H9 (cell line): ENCODE measurements at regions not wholly inside any gene's neighbourhood (a gene's known extent, or its start where the extent isn't known, plus 50 kb on each side); places are given as distances from the start of the nearest gene placed in this dataset.

Experiments used
- DNase-seq: peaks from one replicate; pipeline ENCODE4 v3.0.0-alpha.2; 2017
- H2AFZ ChIP-seq: one replicate; pipeline ENCODE4 v1.6.1; 2013; ENCODE audit warnings: mild to moderate bottlenecking, low read length, control low read depth, moderate library complexity
- H2AK5ac ChIP-seq: 2 replicates; pipeline ENCODE4 v1.6.1; 2013; ENCODE audit warnings: low read length, control low read depth, mixed read lengths; ENCODE audit not compliant: insufficient read length
- H2BK120ac ChIP-seq: one replicate; pipeline ENCODE4 v1.6.1; 2013; ENCODE audit warnings: low read depth, mild to moderate bottlenecking, low read length, control low read depth, inconsistent platforms; ENCODE audit not compliant: poor library complexity, severe bottlenecking
- H2BK12ac ChIP-seq: 2 replicates; pipeline ENCODE4 v1.6.1; 2013; ENCODE audit warnings: low read length, control low read depth, mixed read lengths, low read depth; ENCODE audit not compliant: insufficient read length
- H2BK15ac ChIP-seq: 2 replicates; pipeline ENCODE4 v1.6.1; 2013; ENCODE audit warnings: low read depth, low read length, control low read depth
- H2BK20ac ChIP-seq: one replicate; pipeline ENCODE4 v1.6.1; 2013; ENCODE audit warnings: low read depth, mild to moderate bottlenecking, low read length, control low read depth, inconsistent platforms; ENCODE audit not compliant: poor library complexity, severe bottlenecking
- H2BK5ac ChIP-seq: 2 replicates; pipeline ENCODE4 v1.6.1; 2013; ENCODE audit warnings: low read length, control low read depth, mixed read lengths; ENCODE audit not compliant: insufficient read length
- H3K14ac ChIP-seq: 2 replicates; pipeline ENCODE4 v1.6.1; 2013; ENCODE audit warnings: low read length, control low read depth; ENCODE audit not compliant: insufficient read depth
- H3K18ac ChIP-seq: 2 replicates; pipeline ENCODE4 v1.6.1; 2013; ENCODE audit warnings: low read depth, mild to moderate bottlenecking, mixed read lengths, low read length, control low read depth; ENCODE audit not compliant: insufficient read length
- H3K23ac ChIP-seq: 2 replicates; pipeline ENCODE4 v1.6.1; 2013; ENCODE audit warnings: low read length, control low read depth, mixed read lengths, low read depth; ENCODE audit not compliant: insufficient read length
- H3K23me2 ChIP-seq: 2 replicates; pipeline ENCODE4 v1.6.1; 2013; ENCODE audit warnings: low read depth, mild to moderate bottlenecking, mixed read lengths, low read length, control low read depth; ENCODE audit not compliant: insufficient read length, poor library complexity, severe bottlenecking
- H3K27ac ChIP-seq: 2 replicates; pipeline ENCODE4 v1.5.1; 2013; ENCODE audit warnings: low read length, control low read depth, mixed read lengths, low read depth; ENCODE audit not compliant: insufficient read length
- H3K27me3 ChIP-seq: 2 replicates; pipeline ENCODE4 v1.6.1; 2013; ENCODE audit warnings: low read length, control low read depth, inconsistent platforms; ENCODE audit not compliant: insufficient read depth
- H3K4ac ChIP-seq: 2 replicates; pipeline ENCODE4 v1.6.1; 2013; ENCODE audit warnings: low read depth, mild to moderate bottlenecking, control low read depth, inconsistent platforms, low read length, moderate library complexity
- H3K4me1 ChIP-seq: 2 replicates; pipeline ENCODE4 v1.6.1; 2013; ENCODE audit warnings: low read length, control low read depth, inconsistent platforms; ENCODE audit not compliant: insufficient read depth
- H3K4me2 ChIP-seq: 2 replicates; pipeline ENCODE4 v1.6.1; 2013; ENCODE audit warnings: low read length, control low read depth, mixed read lengths; ENCODE audit not compliant: insufficient read length, insufficient read depth
- H3K56ac ChIP-seq: 2 replicates; pipeline ENCODE4 v1.6.1; 2013; ENCODE audit warnings: low read depth, mild to moderate bottlenecking, mixed read lengths, low read length, control low read depth; ENCODE audit not compliant: insufficient read length
- H3K79me1 ChIP-seq: 2 replicates; pipeline ENCODE4 v1.6.1; 2013; ENCODE audit warnings: low read depth, mild to moderate bottlenecking, moderate library complexity, low read length, control low read depth, inconsistent platforms; ENCODE audit not compliant: insufficient read depth, poor library complexity, severe bottlenecking
- H3K79me2 ChIP-seq: 2 replicates; pipeline ENCODE4 v1.6.1; 2013; ENCODE audit warnings: low read length, control low read depth, inconsistent platforms; ENCODE audit not compliant: insufficient read depth
- H3K9ac ChIP-seq: 2 replicates; pipeline ENCODE4 v1.6.1; 2013; ENCODE audit warnings: low read length, control low read depth, mixed read lengths; ENCODE audit not compliant: insufficient read length; ENCODE audit errors: extremely low read depth
- H3K9me3 ChIP-seq: one replicate; pipeline ENCODE4 v1.6.1; 2013; ENCODE audit warnings: low read depth, low read length, inconsistent platforms; ENCODE audit not compliant: control insufficient read depth
- H3T11ph ChIP-seq: one replicate; pipeline ENCODE4 v1.6.1; 2013; ENCODE audit warnings: mild to moderate bottlenecking, low read length, control low read depth, inconsistent platforms
- H4K20me1 ChIP-seq: one replicate; pipeline ENCODE4 v1.6.1; 2013; ENCODE audit not compliant: control insufficient read depth, insufficient read length, insufficient read depth
- H4K5ac ChIP-seq: 2 replicates; pipeline ENCODE4 v1.6.1; 2013; ENCODE audit warnings: low read depth, mild to moderate bottlenecking, mixed read lengths, low read length, control low read depth; ENCODE audit not compliant: insufficient read length
- H4K8ac ChIP-seq: replicated peaks from 2 replicates; pipeline ENCODE4 v1.6.1; 2013; ENCODE audit warnings: low read length, control low read depth, mixed read lengths, low read depth; ENCODE audit not compliant: insufficient read length
- H4K91ac ChIP-seq: 2 replicates; pipeline ENCODE4 v1.6.1; 2013; ENCODE audit warnings: low read depth, mild to moderate bottlenecking, moderate library complexity, mixed read lengths, low read length, control low read depth; ENCODE audit not compliant: insufficient read length
- H3K27ac Mint-ChIP-seq, 3 experiments: 2 replicates in 2 of 3; 3 replicates in 1 of 3; pipeline ENCODE4 v1.8.0; 2020 to 2021; ENCODE audit warnings: mixed read lengths in 3 of 3, mild to moderate bottlenecking in 1 of 3, moderate library complexity in 1 of 3
- H3K27me3 Mint-ChIP-seq: 2 replicates; pipeline ENCODE4 v1.8.0; 2021; ENCODE audit warnings: low read depth, mild to moderate bottlenecking, moderate library complexity, mixed read lengths
- H3K36me3 Mint-ChIP-seq, 3 experiments: 2 replicates in 2 of 3; 3 replicates in 1 of 3; pipeline ENCODE4 v1.8.0; 2020 to 2021; ENCODE audit warnings: low read depth in 3 of 3, mixed read lengths in 3 of 3; ENCODE audit not compliant: insufficient read depth in 1 of 3
- H3K4me1 Mint-ChIP-seq, 2 experiments: 2 replicates each; pipeline ENCODE4 v1.8.0; 2020; ENCODE audit warnings: mixed read lengths in 2 of 2
- H3K4me3 Mint-ChIP-seq, 2 experiments: 2 replicates in 1 of 2; 3 replicates in 1 of 2; pipeline ENCODE4 v1.8.0; 2020 to 2021; ENCODE audit warnings: mild to moderate bottlenecking in 2 of 2, mixed read lengths in 2 of 2, moderate library complexity in 1 of 2
- H3K9me3 Mint-ChIP-seq, 2 experiments: 2 replicates in 1 of 2; 3 replicates in 1 of 2; pipeline ENCODE4 v1.8.0; 2020; ENCODE audit warnings: mild to moderate bottlenecking in 2 of 2, mixed read lengths in 2 of 2, moderate library complexity in 1 of 2
- TF ChIP-seq, protein P1 (sequence below): fragments of 200-600 bp; sonication (generic); conservative IDR thresholded peaks from 3 replicates; pipeline ENCODE4 v1.8.0; 2021; ENCODE audit warnings: antibody characterized with exemption, mild to moderate bottlenecking

DNA sequence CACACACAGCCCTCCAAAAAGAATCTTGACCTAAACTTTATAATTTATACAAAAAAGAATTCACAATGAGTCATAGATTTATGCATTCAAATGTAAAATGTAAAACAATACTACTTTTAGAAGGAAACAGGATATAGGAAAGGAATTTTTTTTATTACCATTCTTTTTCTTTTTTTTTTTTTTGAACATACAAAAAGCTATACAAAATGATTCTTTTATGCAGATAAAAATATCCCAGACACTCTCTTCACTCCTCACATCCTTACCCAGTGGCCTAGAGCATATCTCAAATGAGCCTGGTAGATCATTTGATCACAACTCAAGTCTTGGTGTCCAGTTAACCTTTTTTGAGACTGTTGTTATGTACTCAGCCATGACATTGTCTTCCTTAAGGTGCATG lies 307.3 kb upstream of the KLF3 start:
- H3K4me1 Mint-ChIP-seq = no peaks in the 10 kb centered on the region
- Histone ChIP-seq H3K23me2 (no peaks in the 10 kb centered on the region), H3T11ph (no peak overlapping the region), H3K4ac (no peak overlapping the region), H3K79me2 (no peaks in the 10 kb centered on the region), H2BK120ac (no peak overlapping the region), H3K9me3 (no peaks in the 10 kb centered on the region), H3K23ac (no peak overlapping the region), H3K27ac (no peak overlapping the region), H4K8ac (no peak overlapping the region), H2BK20ac (no peak overlapping the region), H2BK15ac (no peak overlapping the region), H3K79me1 (no peaks in the 10 kb centered on the region), H4K5ac (no peak overlapping the region), H2BK5ac (no peak overlapping the region), H4K91ac (no peak overlapping the region), H4K20me1 (no peaks in the 10 kb centered on the region), H3K27me3 (no peaks in the 10 kb centered on the region), H3K4me1 (no peaks in the 10 kb centered on the region), H2BK12ac (no peak overlapping the region), H3K18ac (no peak overlapping the region), H3K9ac (no peak overlapping the region), H3K4me2 (no peak overlapping the region), H3K56ac (no peak overlapping the region), H2AK5ac (no peak overlapping the region), H2AFZ (no peak overlapping the region), H3K14ac (no peak overlapping the region)
- no peaks in the 10 kb centered on the region; a peak in 1 of 7 replicates for H3K36me3 Mint-ChIP-seq
- TF ChIP-seq, protein P1, sequence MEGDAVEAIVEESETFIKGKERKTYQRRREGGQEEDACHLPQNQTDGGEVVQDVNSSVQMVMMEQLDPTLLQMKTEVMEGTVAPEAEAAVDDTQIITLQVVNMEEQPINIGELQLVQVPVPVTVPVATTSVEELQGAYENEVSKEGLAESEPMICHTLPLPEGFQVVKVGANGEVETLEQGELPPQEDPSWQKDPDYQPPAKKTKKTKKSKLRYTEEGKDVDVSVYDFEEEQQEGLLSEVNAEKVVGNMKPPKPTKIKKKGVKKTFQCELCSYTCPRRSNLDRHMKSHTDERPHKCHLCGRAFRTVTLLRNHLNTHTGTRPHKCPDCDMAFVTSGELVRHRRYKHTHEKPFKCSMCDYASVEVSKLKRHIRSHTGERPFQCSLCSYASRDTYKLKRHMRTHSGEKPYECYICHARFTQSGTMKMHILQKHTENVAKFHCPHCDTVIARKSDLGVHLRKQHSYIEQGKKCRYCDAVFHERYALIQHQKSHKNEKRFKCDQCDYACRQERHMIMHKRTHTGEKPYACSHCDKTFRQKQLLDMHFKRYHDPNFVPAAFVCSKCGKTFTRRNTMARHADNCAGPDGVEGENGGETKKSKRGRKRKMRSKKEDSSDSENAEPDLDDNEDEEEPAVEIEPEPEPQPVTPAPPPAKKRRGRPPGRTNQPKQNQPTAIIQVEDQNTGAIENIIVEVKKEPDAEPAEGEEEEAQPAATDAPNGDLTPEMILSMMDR = no peak
- H3K9me3 Mint-ChIP-seq = peaks cover 6 to 7% of the 10 kb centered on the region in 2 experiments; a peak in 4 of 5 replicates
- no peak overlapping the region for H3K4me3 Mint-ChIP-seq
- H3K27ac Mint-ChIP-seq = no peak overlapping the region
- H3K27me3 Mint-ChIP-seq = no peaks in the 10 kb centered on the region
- DNase-seq = no peak
